HepG2 (cell line): ENCODE measurements at regions not wholly inside any gene's neighbourhood (a gene's known extent, or its start where the extent isn't known, plus 50 kb on each side); places are given as distances from the start of the nearest gene placed in this dataset.

ENCODE experiments used
- ATF7 ChIP-seq, 2 experiments: fragments of 450-650 bp in 1 of 2; sonication (generic) in 1 of 2; formaldehyde crosslinking in 1 of 2; IDR thresholded peaks; 2 replicates each; pipeline versions ENCODE4 v1.4.0 to v1.6.1; 2016 to 2020; ENCODE audit warnings: antibody characterized with exemption in 1 of 2, mild to moderate bottlenecking in 1 of 2, missing genetic modification reagents in 1 of 2
- E2F5 ChIP-seq: sonication (generic); formaldehyde crosslinking; conservative IDR thresholded peaks from 2 replicates; pipeline ENCODE4 v1.4.0; 2020; ENCODE audit warnings: missing genetic modification reagents
- JUNB ChIP-seq: sonication (generic); formaldehyde crosslinking; IDR thresholded peaks from 2 replicates; pipeline ENCODE4 v1.8.0; 2022; ENCODE audit warnings: missing genetic modification reagents, mild to moderate bottlenecking, borderline replicate concordance
- PBX2 ChIP-seq: IDR thresholded peaks from 2 replicates; pipeline ENCODE4 v1.6.1; 2016; ENCODE audit warnings: control low read depth
- PCBP2 ChIP-seq: fragments of 200-400 bp; formaldehyde crosslinking; optimal IDR thresholded peaks from 2 replicates; pipeline ENCODE3; 2018; ENCODE audit warnings: low read length, low read depth; ENCODE audit not compliant: poor library complexity, severe bottlenecking
- RBAK ChIP-seq: sonication (generic); formaldehyde crosslinking; IDR thresholded peaks from 2 replicates; pipeline ENCODE4 v1.5.1; 2020; ENCODE audit warnings: mild to moderate bottlenecking, missing genetic modification reagents
- REPIN1 ChIP-seq: sonication (generic); formaldehyde crosslinking; IDR thresholded peaks from 2 replicates; pipeline ENCODE4 v1.8.0; 2022; ENCODE audit warnings: missing genetic modification reagents, low read depth, mild to moderate bottlenecking, borderline replicate concordance
- SNAPC2 ChIP-seq: sonication (generic); formaldehyde crosslinking; IDR thresholded peaks from 2 replicates; pipeline ENCODE4 v1.8.1; 2022; ENCODE audit warnings: mild to moderate bottlenecking, missing genetic modification reagents
- SRSF9 ChIP-seq: fragments of 200-400 bp; formaldehyde crosslinking; IDR thresholded peaks from 2 replicates; pipeline ENCODE4 v1.6.1; 2018; ENCODE audit warnings: borderline replicate concordance, mild to moderate bottlenecking, low read depth, low read length; ENCODE audit not compliant: insufficient read depth, poor library complexity, severe bottlenecking
- TBX2 ChIP-seq: sonication (generic); formaldehyde crosslinking; IDR thresholded peaks from 2 replicates; pipeline ENCODE4 v1.5.0; 2020; ENCODE audit warnings: missing genetic modification reagents, mild to moderate bottlenecking, borderline replicate concordance
- U2AF1 ChIP-seq: fragments of 200-400 bp; formaldehyde crosslinking; optimal IDR thresholded peaks from 2 replicates; pipeline ENCODE3; 2017; ENCODE audit warnings: mild to moderate bottlenecking, low read depth, low read length
- ZBTB34 ChIP-seq: sonication (generic); formaldehyde crosslinking; IDR thresholded peaks from 2 replicates; pipeline ENCODE4 v1.8.0; 2022; ENCODE audit warnings: mild to moderate bottlenecking, missing genetic modification reagents
- ZNF44 ChIP-seq: sonication (generic); formaldehyde crosslinking; IDR thresholded peaks from 2 replicates; pipeline ENCODE4 v1.5.1; 2020; ENCODE audit warnings: mild to moderate bottlenecking, missing genetic modification reagents
- ZNF512 ChIP-seq: sonication (generic); formaldehyde crosslinking; IDR thresholded peaks from 2 replicates; pipeline ENCODE4 v1.4.0; 2020; ENCODE audit warnings: mild to moderate bottlenecking, missing genetic modification reagents
- ZNF75D ChIP-seq: sonication (generic); formaldehyde crosslinking; IDR thresholded peaks from 2 replicates; pipeline ENCODE4 v1.8.1; 2023; ENCODE audit warnings: missing genetic modification reagents, mild to moderate bottlenecking, borderline replicate concordance
- TF ChIP-seq, protein P1 (sequence below): sonication (generic); formaldehyde crosslinking; IDR thresholded peaks from 2 replicates; pipeline ENCODE4 v1.9.0; 2022; ENCODE audit warnings: low read depth, missing genetic modification reagents
- TF ChIP-seq, protein P2 (sequence below): sonication (generic); formaldehyde crosslinking; IDR thresholded peaks from 2 replicates; pipeline ENCODE4 v1.4.0; 2020; ENCODE audit warnings: missing genetic modification reagents

- TF ChIP-seq E2F5 (CRISPR knock-in tag): no peak
- no peak for TF ChIP-seq ZNF44 (CRISPR knock-in tag)
- no peak for TF ChIP-seq JUNB (CRISPR knock-in tag)
- peak; percentile 39 for TF ChIP-seq U2AF1
- TF ChIP-seq PBX2 (CRISPR knock-in tag): no peak
- TF ChIP-seq, protein P1, sequence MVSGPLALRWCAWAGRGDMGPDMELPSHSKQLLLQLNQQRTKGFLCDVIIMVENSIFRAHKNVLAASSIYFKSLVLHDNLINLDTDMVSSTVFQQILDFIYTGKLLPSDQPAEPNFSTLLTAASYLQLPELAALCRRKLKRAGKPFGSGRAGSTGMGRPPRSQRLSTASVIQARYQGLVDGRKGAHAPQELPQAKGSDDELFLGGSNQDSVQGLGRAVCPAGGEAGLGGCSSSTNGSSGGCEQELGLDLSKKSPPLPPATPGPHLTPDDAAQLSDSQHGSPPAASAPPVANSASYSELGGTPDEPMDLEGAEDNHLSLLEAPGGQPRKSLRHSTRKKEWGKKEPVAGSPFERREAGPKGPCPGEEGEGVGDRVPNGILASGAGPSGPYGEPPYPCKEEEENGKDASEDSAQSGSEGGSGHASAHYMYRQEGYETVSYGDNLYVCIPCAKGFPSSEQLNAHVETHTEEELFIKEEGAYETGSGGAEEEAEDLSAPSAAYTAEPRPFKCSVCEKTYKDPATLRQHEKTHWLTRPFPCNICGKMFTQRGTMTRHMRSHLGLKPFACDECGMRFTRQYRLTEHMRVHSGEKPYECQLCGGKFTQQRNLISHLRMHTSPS (CRISPR knock-in tag): peak; percentile 83
- TF ChIP-seq ATF7 (IDR thresholded peaks at IDR 0.05): no peak
- no peak for TF ChIP-seq ATF7 (CRISPR knock-in tag; IDR thresholded peaks at IDR 0.05)
- TF ChIP-seq REPIN1 (CRISPR knock-in tag): no peak
- TF ChIP-seq SRSF9: no peak
- no peak for TF ChIP-seq ZNF75D (CRISPR knock-in tag)
- TF ChIP-seq ZNF512 (CRISPR knock-in tag): no peak
- no peak; the same call in 1 of the 2 replicates for TF ChIP-seq TBX2 (CRISPR knock-in tag)
- no peak for TF ChIP-seq SNAPC2 (CRISPR knock-in tag)
- TF ChIP-seq, protein P2, sequence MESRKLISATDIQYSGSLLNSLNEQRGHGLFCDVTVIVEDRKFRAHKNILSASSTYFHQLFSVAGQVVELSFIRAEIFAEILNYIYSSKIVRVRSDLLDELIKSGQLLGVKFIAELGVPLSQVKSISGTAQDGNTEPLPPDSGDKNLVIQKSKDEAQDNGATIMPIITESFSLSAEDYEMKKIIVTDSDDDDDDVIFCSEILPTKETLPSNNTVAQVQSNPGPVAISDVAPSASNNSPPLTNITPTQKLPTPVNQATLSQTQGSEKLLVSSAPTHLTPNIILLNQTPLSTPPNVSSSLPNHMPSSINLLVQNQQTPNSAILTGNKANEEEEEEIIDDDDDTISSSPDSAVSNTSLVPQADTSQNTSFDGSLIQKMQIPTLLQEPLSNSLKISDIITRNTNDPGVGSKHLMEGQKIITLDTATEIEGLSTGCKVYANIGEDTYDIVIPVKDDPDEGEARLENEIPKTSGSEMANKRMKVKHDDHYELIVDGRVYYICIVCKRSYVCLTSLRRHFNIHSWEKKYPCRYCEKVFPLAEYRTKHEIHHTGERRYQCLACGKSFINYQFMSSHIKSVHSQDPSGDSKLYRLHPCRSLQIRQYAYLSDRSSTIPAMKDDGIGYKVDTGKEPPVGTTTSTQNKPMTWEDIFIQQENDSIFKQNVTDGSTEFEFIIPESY: 0 out of 2 replicates have a peak, but pooled peaks have one; percentile 13
- TF ChIP-seq ZBTB34: no peak
- no peak for TF ChIP-seq RBAK (CRISPR knock-in tag)
- no peak for TF ChIP-seq PCBP2
Observed at GRCh38 chr14:50001151-50001998, 108.5 kb downstream of the ARF6 start (continued).
